SK-N-SH (cell line): ENCODE measurements at regions not wholly inside any gene's neighbourhood (a gene's known extent, or its start where the extent isn't known, plus 50 kb on each side); places are given as distances from the start of the nearest gene placed in this dataset.

Experiments
- CTCF ChIA-PET: fragments of 300-600, 350-600 bp; formaldehyde crosslinking; extraction: SDS; loops from one replicate; lab custom pipeline; 2021; lab: Yijun Ruan, JAX
- POLR2A ChIA-PET: fragments of 350-600 bp; sonication (Branson Sonifier 250); formaldehyde crosslinking; extraction: SDS; loops from one replicate; lab custom pipeline; 2020; ENCODE audit warnings: antibody characterized with exemption, inconsistent platforms; lab: Yijun Ruan, JAX
- DNase-seq: peaks from one replicate; pipeline ENCODE4 v3.0.0; 2012
- H2AFZ ChIP-seq: fragments of 200-600 bp; sonication (generic); 2 replicates; pipeline ENCODE4 v1.8.1; 2016; ENCODE audit warnings: antibody characterized with exemption, mild to moderate bottlenecking, low read depth
- H3F3A ChIP-seq: fragments of 200-600 bp; sonication (generic); replicated peaks from 2 replicates; pipeline ENCODE3; 2016; ENCODE audit warnings: antibody characterized with exemption, mild to moderate bottlenecking; ENCODE audit not compliant: insufficient read depth
- H3K27ac ChIP-seq, 2 experiments: fragments of 200-500 bp in 1 of 2; fragments of 200-600 bp in 1 of 2; sonication (Bioruptor generic) in 1 of 2; sonication (generic), shearing (Covaris generic) in 1 of 2; 2 replicates each; pipeline versions ENCODE4 v1.5.1 to v1.6.1; 2014 to 2016; ENCODE audit warnings: low read depth in 2 of 2, inconsistent platforms in 1 of 2, low read length in 1 of 2, mild to moderate bottlenecking in 1 of 2, mixed read lengths in 1 of 2
- H3K27me3 ChIP-seq: fragments of 200-600 bp; sonication (generic), shearing (Covaris generic); 2 replicates; pipeline ENCODE4 v1.6.1; 2016; ENCODE audit warnings: mixed run types; ENCODE audit not compliant: insufficient read depth
- H3K36me3 ChIP-seq, 2 experiments: fragments of 200-500 bp in 1 of 2; fragments of 200-600 bp in 1 of 2; sonication (Bioruptor generic) in 1 of 2; sonication (generic) in 1 of 2; replicated peaks in 1 of 2; 2 replicates each; pipeline versions ENCODE3 to v1.5.1; 2014 to 2016; ENCODE audit warnings: low read length in 1 of 2, mild to moderate bottlenecking in 1 of 2; ENCODE audit not compliant: insufficient read depth in 2 of 2, control insufficient read depth in 1 of 2
- H3K4me1 ChIP-seq, 2 experiments: fragments of 200-500 bp in 1 of 2; fragments of 200-600 bp in 1 of 2; sonication (Bioruptor generic) in 1 of 2; sonication (generic), shearing (Covaris generic) in 1 of 2; 2 replicates each; pipeline versions ENCODE4 v1.5.1 to v1.6.1; 2014 to 2016; ENCODE audit warnings: low read depth in 1 of 2, low read length in 1 of 2, mixed run types in 1 of 2; ENCODE audit not compliant: insufficient read depth in 2 of 2, control insufficient read depth in 1 of 2
- H3K4me2 ChIP-seq: fragments of 200-600 bp; sonication (generic), shearing (Covaris generic); 2 replicates; pipeline ENCODE4 v1.6.1; 2017; ENCODE audit warnings: mixed run types
- H3K4me3 ChIP-seq, 2 experiments: fragments of 200-500 bp in 1 of 2; fragments of 200-600 bp in 1 of 2; sonication (Bioruptor generic) in 1 of 2; sonication (generic), shearing (Covaris generic) in 1 of 2; 2 replicates each; pipeline versions ENCODE4 v1.5.1 to v1.8.1; 2014 to 2016; ENCODE audit warnings: low read depth in 2 of 2, inconsistent platforms in 1 of 2, low read length in 1 of 2, mild to moderate bottlenecking in 1 of 2, mixed read lengths in 1 of 2, moderate library complexity in 1 of 2
- H3K79me2 ChIP-seq: fragments of 200-600 bp; sonication (generic); 2 replicates; pipeline ENCODE4 v1.8.1; 2017; ENCODE audit warnings: mild to moderate bottlenecking; ENCODE audit not compliant: insufficient read depth
- H3K9ac ChIP-seq: fragments of 200-600 bp; sonication (generic); 2 replicates; pipeline ENCODE4 v1.6.1; 2017; ENCODE audit warnings: mixed run types
- H3K9me2 ChIP-seq: fragments of 200-600 bp; sonication (generic); 2 replicates; pipeline ENCODE4 v1.6.1; 2017; ENCODE audit warnings: mixed run types
- H3K9me3 ChIP-seq: fragments of 200-600 bp; sonication (generic); 2 replicates; pipeline ENCODE4 v1.6.1; 2017; ENCODE audit warnings: mixed run types, mild to moderate bottlenecking, moderate library complexity
- H4K20me1 ChIP-seq: fragments of 200-600 bp; sonication (generic); 2 replicates; pipeline ENCODE4 v1.6.1; 2017; ENCODE audit warnings: mild to moderate bottlenecking, mixed run types; ENCODE audit not compliant: insufficient read depth
- CHD2 ChIP-seq: fragments of 150-350 bp; IDR thresholded peaks from 2 replicates; pipeline ENCODE4 v1.6.1; 2018; ENCODE audit warnings: low read length; ENCODE audit not compliant: partially characterized antibody
- CTCF ChIP-seq: fragments of 200-600 bp; sonication (generic); IDR thresholded peaks from 2 replicates; pipeline ENCODE4 v1.6.1; 2017; ENCODE audit warnings: antibody characterized with exemption, mild to moderate bottlenecking, moderate library complexity
- EZH2phosphoT487 ChIP-seq: fragments of 200-600 bp; sonication (generic); IDR thresholded peaks from 2 replicates; pipeline ENCODE4 v1.6.1; 2017; ENCODE audit warnings: low read depth, mixed run types, mild to moderate bottlenecking, antibody characterized with exemption, moderate library complexity, borderline replicate concordance
- FOXJ3 ChIP-seq: sonication (generic); formaldehyde crosslinking; IDR thresholded peaks from 2 replicates; pipeline ENCODE4 v1.5.1; 2020; ENCODE audit warnings: mild to moderate bottlenecking, missing genetic modification reagents
- GABPA ChIP-seq: IDR thresholded peaks from 2 replicates; pipeline ENCODE4 v1.4.0; 2012; ENCODE audit warnings: low read depth, mild to moderate bottlenecking
- IRF3 ChIP-seq: fragments of 150-350 bp; IDR thresholded peaks from 2 replicates; pipeline ENCODE4 v1.6.1; 2016; ENCODE audit warnings: mild to moderate bottlenecking, low read depth, low read length
- MAX ChIP-seq: IDR thresholded peaks from 2 replicates; pipeline ENCODE4 v1.4.0; 2012; ENCODE audit warnings: low read depth
- POLR2AphosphoS5 ChIP-seq: IDR thresholded peaks from 2 replicates; pipeline ENCODE4 v1.6.1; 2012; ENCODE audit warnings: low read depth, low read length
- RAD21 ChIP-seq: IDR thresholded peaks from 2 replicates; pipeline ENCODE4 v1.6.1; 2012; ENCODE audit warnings: mild to moderate bottlenecking, low read length
- RCOR1 ChIP-seq: fragments of 150-350 bp; IDR thresholded peaks from 2 replicates; pipeline ENCODE4 v1.6.1; 2017; ENCODE audit warnings: antibody characterized with exemption, low read length
- RFX5 ChIP-seq: IDR thresholded peaks from 2 replicates; pipeline ENCODE4 v1.6.1; 2012; ENCODE audit warnings: mild to moderate bottlenecking, improper control_type of control experiment, low read length
- SIN3A ChIP-seq: IDR thresholded peaks from 2 replicates; pipeline ENCODE4 v1.6.1; 2012; ENCODE audit warnings: low read depth, mild to moderate bottlenecking, low read length, moderate library complexity, borderline replicate concordance
- TEAD4 ChIP-seq: IDR thresholded peaks from 2 replicates; pipeline ENCODE4 v1.4.0; 2012; ENCODE audit warnings: mild to moderate bottlenecking, borderline replicate concordance; ENCODE audit not compliant: insufficient read depth
- USF1 ChIP-seq: IDR thresholded peaks from 2 replicates; pipeline ENCODE4 v1.4.0; 2012; ENCODE audit warnings: low read depth, borderline replicate concordance
- WGBS: methylation state at CpG from one replicate; pipeline ENCODE4 v1.1.6; 2017; ENCODE audit warnings: low lambda C conversion rate; 5-methylcytosine and 5-hydroxymethylcytosine counted together

- TF ChIP-seq CTCF (no peak), TEAD4 (no peak), MAX (no peak), GABPA (no peak), RFX5 (no peak), IRF3 (no peak), FOXJ3 (no peak), CHD2 (no peak), SIN3A (no peak), USF1 (no peak)
Observed at GRCh38 chr20:22101606-22102005, 396.1 kb downstream of the PAX1 start (continued).

GRCh38 chr20:22100686-22101085 lies 395.2 kb downstream of the PAX1 start:
- WGBS, result 0% methylated on average over 6 of the region's 6 CpGs
- H3K4me2 ChIP-seq, result no peak overlapping the region
- CTCF ChIA-PET, result no interaction called here

GRCh38 chr20:22099348-22099747 lies 393.9 kb downstream of the PAX1 start:
- H3K9me3 ChIP-seq, result 0 out of 2 replicates have a peak, but pooled peaks cover 6% of the 10 kb centered on the region
- TF ChIP-seq POLR2AphosphoS5 (no peak), FOXJ3 (no peak), TEAD4 (no peak), SIN3A (no peak), EZH2phosphoT487 (no peak), RCOR1 (no peak)
- no peak overlapping the region for H3K9ac ChIP-seq
- no peaks in the 10 kb centered on the region for H4K20me1 ChIP-seq
- H3K4me1 ChIP-seq, result no peaks in the 10 kb centered on the region
- ChIA-PET CTCF (no interaction called here), POLR2A (no interaction called here)
- H3K27ac ChIP-seq, result no peak overlapping the region
- H3F3A ChIP-seq, result no peaks in the 10 kb centered on the region
- no peaks in the 10 kb centered on the region for H3K27me3 ChIP-seq
- H3K79me2 ChIP-seq, result no peaks in the 10 kb centered on the region
- no peak overlapping the region for H3K4me3 ChIP-seq
- H2AFZ ChIP-seq, result no peak overlapping the region
- no peak for DNase-seq
- 4% methylated on average over 3 of the region's 3 CpGs for WGBS
- H3K9me2 ChIP-seq, result no peaks in the 10 kb centered on the region
- H3K4me2 ChIP-seq, result no peak overlapping the region
- no peaks in the 10 kb centered on the region for H3K36me3 ChIP-seq

More at GRCh38 chr20:22100686-22101085, 395.2 kb downstream of the PAX1 start:
- H3K36me3 ChIP-seq, result no peaks in the 10 kb centered on the region
- no peaks in the 10 kb centered on the region for H3K79me2 ChIP-seq
- no peaks in the 10 kb centered on the region for H3F3A ChIP-seq
- H2AFZ ChIP-seq, result no peak overlapping the region
- TF ChIP-seq GABPA (no peak), RAD21 (no peak), POLR2AphosphoS5 (no peak)
- H3K27me3 ChIP-seq, result no peaks in the 10 kb centered on the region
- H3K27ac ChIP-seq, result no peak overlapping the region
- DNase-seq, result no peak
- H3K4me1 ChIP-seq, result no peaks in the 10 kb centered on the region
- POLR2A ChIA-PET, result no interaction called here
- H3K4me3 ChIP-seq, result no peak overlapping the region
- no peak overlapping the region for H3K9ac ChIP-seq
- H4K20me1 ChIP-seq, result no peaks in the 10 kb centered on the region
- no peaks in the 10 kb centered on the region for H3K9me3 ChIP-seq
- H3K9me2 ChIP-seq, result no peaks in the 10 kb centered on the region
